Neural cell (in vitro differentiated cells): ENCODE measurements at regions not wholly inside any gene's neighbourhood (a gene's known extent, or its start where the extent isn't known, plus 50 kb on each side); places are given as distances from the start of the nearest gene placed in this dataset.
"Not testable (repeated sequence)": the region's sequence is repeated elsewhere in the genome, so short reads cannot be mapped to it uniquely, and the experiment has no call there.

Source experiments
- H2AFZ ChIP-seq: fragments of 200-600, 300-800 bp; sonication (generic), shearing (Covaris generic); 2 replicates; pipeline ENCODE4 v1.6.0; 2014; ENCODE audit warnings: low read depth, mild to moderate bottlenecking, antibody characterized with exemption, low read length, moderate library complexity
- H3F3A ChIP-seq: fragments of 200-600 bp; shearing (Covaris generic); 2 replicates; pipeline ENCODE4 v1.6.1; 2016; ENCODE audit warnings: mild to moderate bottlenecking, moderate library complexity, mixed read lengths, antibody characterized with exemption, low read length; ENCODE audit not compliant: insufficient read depth, poor library complexity, severe bottlenecking
- H3K27ac ChIP-seq: fragments of 200-600, 300-800 bp; sonication (generic), shearing (Covaris generic); 2 replicates; pipeline ENCODE4 v1.5.1; 2014; ENCODE audit warnings: mild to moderate bottlenecking, low read length, moderate library complexity
- H3K27me3 ChIP-seq: fragments of 300-800, 200-600 bp; sonication (generic), shearing (Covaris generic); 2 replicates; pipeline ENCODE4 v1.6.0; 2014; ENCODE audit warnings: mild to moderate bottlenecking, low read depth, low read length, moderate library complexity; ENCODE audit not compliant: insufficient read depth
- H3K36me3 ChIP-seq: fragments of 300-800, 200-600 bp; sonication (generic), shearing (Covaris generic); 2 replicates; pipeline ENCODE4 v1.5.1; 2014; ENCODE audit warnings: mild to moderate bottlenecking, antibody characterized with exemption, low read length, moderate library complexity; ENCODE audit not compliant: insufficient read depth
- H3K4me2 ChIP-seq: fragments of 300-800, 200-600 bp; sonication (generic), shearing (Covaris generic); 2 replicates; pipeline ENCODE4 v1.6.0; 2014; ENCODE audit warnings: mild to moderate bottlenecking, low read length
- H3K4me3 ChIP-seq: fragments of 300-800, 200-600 bp; sonication (generic), shearing (Covaris generic); 2 replicates; pipeline ENCODE4 v1.5.1; 2014; ENCODE audit warnings: mild to moderate bottlenecking, low read length, moderate library complexity
- H3K79me2 ChIP-seq: fragments of 200-600 bp; shearing (Covaris generic); replicated peaks from 2 replicates; pipeline ENCODE4 v1.6.0; 2014; ENCODE audit warnings: mild to moderate bottlenecking, low read length, moderate library complexity; ENCODE audit not compliant: insufficient read depth
- H3K9ac ChIP-seq: fragments of 300-800, 200-600 bp; sonication (generic), shearing (Covaris generic); 2 replicates; pipeline ENCODE4 v1.6.1; 2016; ENCODE audit warnings: mild to moderate bottlenecking, low read length, mixed read lengths
- H3K9me2 ChIP-seq: fragments of 200-600 bp; shearing (Covaris generic); 2 replicates; pipeline ENCODE4 v1.6.1; 2016; ENCODE audit warnings: mild to moderate bottlenecking, low read length, mixed read lengths; ENCODE audit not compliant: insufficient read depth
- H3K9me3 ChIP-seq: fragments of 200-600, 300-800 bp; sonication (generic), shearing (Covaris generic); 2 replicates; pipeline ENCODE4 v1.6.1; 2016; ENCODE audit warnings: mild to moderate bottlenecking, mixed run types, low read length, moderate library complexity, mixed read lengths
- H4K20me1 ChIP-seq: fragments of 200-600 bp; shearing (Covaris generic); 2 replicates; pipeline ENCODE4 v1.6.1; 2016; ENCODE audit warnings: mild to moderate bottlenecking, mixed run types; ENCODE audit not compliant: insufficient read depth
- CTCF ChIP-seq: fragments of 450-650 bp; IDR thresholded peaks from 2 replicates; pipeline ENCODE4 v1.5.1; 2014; ENCODE audit warnings: antibody characterized with exemption, mild to moderate bottlenecking, moderate library complexity; ENCODE audit not compliant: poor library complexity, severe bottlenecking
- EZH2 ChIP-seq: fragments of 200-600, 300-800 bp; shearing (Covaris generic), sonication (generic); IDR thresholded peaks from 2 replicates; pipeline ENCODE4 v1.6.1; 2014; ENCODE audit warnings: antibody characterized with exemption, low read length, borderline replicate concordance, mild to moderate bottlenecking; ENCODE audit not compliant: insufficient read depth, poor library complexity, severe bottlenecking
- MXI1 ChIP-seq: fragments of 450-650 bp; conservative IDR thresholded peaks from 2 replicates; pipeline ENCODE4 v1.6.1; 2014; ENCODE audit warnings: antibody characterized with exemption, mild to moderate bottlenecking; ENCODE audit not compliant: poor library complexity, severe bottlenecking
- RAD21 ChIP-seq: fragments of 450-650 bp; conservative IDR thresholded peaks from 2 replicates; pipeline ENCODE4 v1.6.1; 2014; ENCODE audit warnings: antibody characterized with exemption, mild to moderate bottlenecking, moderate library complexity
- REST ChIP-seq: IDR thresholded peaks from 2 replicates; pipeline ENCODE4 v1.6.1; 2012; ENCODE audit warnings: borderline replicate concordance
- SMC3 ChIP-seq: fragments of 450-650 bp; conservative IDR thresholded peaks from 2 replicates; pipeline ENCODE4 v1.6.1; 2014; ENCODE audit warnings: antibody characterized with exemption, mild to moderate bottlenecking, moderate library complexity; ENCODE audit not compliant: poor library complexity
- TAF1 ChIP-seq: IDR thresholded peaks from 2 replicates; pipeline ENCODE4 v1.6.1; 2012; ENCODE audit warnings: low read depth

GRCh38 chr18:43978174-43978573 lies 700.9 kb upstream of the SYT4 start:
- Histone ChIP-seq H2AFZ (no peak overlapping the region), H3K79me2 (no peaks in the 10 kb centered on the region), H3F3A (no peaks in the 10 kb centered on the region), H3K36me3 (no peaks in the 10 kb centered on the region), H3K9me2 (no peaks in the 10 kb centered on the region), H3K9ac (no peak overlapping the region), H3K9me3 (no peaks in the 10 kb centered on the region), H3K27me3 (no peaks in the 10 kb centered on the region), H4K20me1 (no peaks in the 10 kb centered on the region), H3K4me2 (no peak overlapping the region), H3K4me3 (no peak overlapping the region), H3K27ac (no peak overlapping the region)
- TF ChIP-seq RAD21 (no peak), SMC3 (no peak), EZH2 (no peak)

- TF ChIP-seq MXI1 (no peak), REST (no peak), EZH2 (no peak), TAF1 (no peak), CTCF (no peak)
- Histone ChIP-seq H3F3A (no peaks in the 10 kb centered on the region), H3K27me3 (no peaks in the 10 kb centered on the region), H4K20me1 (no peaks in the 10 kb centered on the region), H3K4me2 (no peak overlapping the region), H3K4me3 (no peak overlapping the region), H3K27ac (no peak overlapping the region), H3K9ac (no peak overlapping the region), H2AFZ (no peak overlapping the region), H3K9me3 (no peaks in the 10 kb centered on the region), H3K9me2 (no peaks in the 10 kb centered on the region), H3K36me3 (no peaks in the 10 kb centered on the region), H3K79me2 (no peaks in the 10 kb centered on the region)
Observed at GRCh38 chr18:43982582-43982981, 698.1 kb upstream of the SETBP1 start.

GRCh38 chr18:43987061-43987460 lies 693.6 kb upstream of the SETBP1 start:
- H3K9me3 ChIP-seq, H3F3A ChIP-seq, H3K27me3 ChIP-seq, H3K4me2 ChIP-seq, H3K36me3 ChIP-seq, H3K27ac ChIP-seq, H3K79me2 ChIP-seq, H2AFZ ChIP-seq, H3K9me2 ChIP-seq, H4K20me1 ChIP-seq, H3K9ac ChIP-seq, H3K4me3 ChIP-seq: not testable (repeated sequence)
